H1 (cell line): ENCODE measurements at regions not wholly inside any gene's neighbourhood (a gene's known extent, or its start where the extent isn't known, plus 50 kb on each side); places are given as distances from the start of the nearest gene placed in this dataset. TPM values are rescaled to one million over a fixed set of nuclear protein-coding genes. Genes with fewer than 3 reads are reported as not detected.

Source experiments
- BACH1 ChIP-seq: IDR thresholded peaks from 2 replicates; pipeline ENCODE4 v1.6.1; 2012; ENCODE audit warnings: low read length, improper control_type of control experiment
- BCL11A ChIP-seq, 2 experiments: IDR thresholded peaks; one replicate each; pipeline ENCODE4 v1.6.1; 2011; ENCODE audit warnings: low read depth in 2 of 2, low read length in 2 of 2, mild to moderate bottlenecking in 2 of 2
- EZH2 ChIP-seq: fragments of 200-600 bp; sonication (generic); IDR thresholded peaks from 2 replicates; pipeline ENCODE4 v1.7.1; 2012; ENCODE audit warnings: low read depth, mild to moderate bottlenecking, moderate library complexity, low read length, inconsistent platforms; ENCODE audit not compliant: severe bottlenecking
- SIX5 ChIP-seq: IDR thresholded peaks from 2 replicates; pipeline ENCODE4 v1.6.1; 2011; ENCODE audit warnings: mild to moderate bottlenecking, low read depth, low read length
- SP2 ChIP-seq: IDR thresholded peaks from 2 replicates; pipeline ENCODE4 v1.6.1; 2012; ENCODE audit warnings: mild to moderate bottlenecking, low read length, inconsistent platforms
- TCF12 ChIP-seq: IDR thresholded peaks from 2 replicates; pipeline ENCODE4 v1.6.1; 2011; ENCODE audit warnings: low read depth, mild to moderate bottlenecking, low read length
- small RNA-seq: library from polyadenylated mRNA; stranded (forward); fragments of <200 nt; extraction: miRNeasy Mini kit (QIAGEN cat#:217004); gene quantifications from one replicate; pipeline ENCODE3, GENCODE V24; 2013; ENCODE audit not compliant: insufficient read depth

DNA sequence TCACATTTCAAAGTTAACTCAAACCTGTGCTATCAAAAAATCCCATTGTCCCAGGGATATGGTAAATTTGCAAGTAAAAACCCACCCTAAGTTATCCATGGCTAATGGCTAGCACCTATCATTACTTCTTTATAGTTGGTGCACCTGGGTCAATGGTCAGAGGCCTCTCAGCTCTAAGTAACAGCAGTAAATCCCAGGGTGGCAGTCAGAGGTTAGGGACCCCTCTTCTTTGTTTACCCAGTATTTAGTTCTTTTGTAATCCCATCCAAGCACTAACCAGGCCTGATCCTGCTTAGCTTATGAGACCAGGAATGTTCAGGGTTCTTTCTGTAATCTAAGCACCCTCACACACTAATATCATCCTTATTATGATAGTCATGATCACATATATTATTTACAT, 52.1 kb upstream of the WWC1 start (continued):
- peak; percentile 99 for TF ChIP-seq TCF12
- no peak for TF ChIP-seq EZH2
- TF ChIP-seq SP2, result no peak
- no peak for TF ChIP-seq BACH1
- no peak for TF ChIP-seq SIX5
- TF ChIP-seq BCL11A (IDR thresholded peaks at IDR 0.05; ENCODE audit: low read depth in 2 of 2, low read length in 2 of 2), result peak in 1 of 2 experiments; percentile 11
- TF ChIP-seq, all 59 proteins: peak for 4

Small RNA genes lying in the stretch of these regions (small RNA-seq; reads per million reads assigned to genes)
- gene AC026403.1, result not detected
- gene RF00561, result not detected
- gene RN7SKP60, result not detected
- gene RNU6-168P, result not detected
- gene RNU6-209P, result not detected
